Cardiac muscle cell (in vitro differentiated cells and primary cell): ENCODE measurements at regions not wholly inside any gene's neighbourhood (a gene's known extent, or its start where the extent isn't known, plus 50 kb on each side); places are given as distances from the start of the nearest gene placed in this dataset.

ENCODE experiments used
- DNase-seq, 2 donors: peaks; one replicate each; pipeline versions ENCODE4 v3.0.0 to v3.0.0-alpha.2; 2010 to 2017; ENCODE audit warnings: low read depth in 1 of 2, low spot score in 1 of 2
- H3K27ac ChIP-seq: fragments of 200-600 bp; sonication (generic); 2 replicates; pipeline ENCODE4 v1.5.1; 2016
- H3K27me3 ChIP-seq: fragments of 200-600 bp; sonication (generic); 2 replicates; pipeline ENCODE4 v1.6.0; 2016; ENCODE audit warnings: control low read depth
- H3K36me3 ChIP-seq: fragments of 200-600 bp; sonication (generic); 2 replicates; pipeline ENCODE4 v1.5.1; 2016; ENCODE audit warnings: control low read depth
- H3K4me1 ChIP-seq: fragments of 200-600 bp; sonication (generic); 2 replicates; pipeline ENCODE4 v1.8.1; 2017; ENCODE audit warnings: low read depth, mild to moderate bottlenecking, mixed run types
- H3K4me3 ChIP-seq: fragments of 200-600 bp; sonication (generic); 2 replicates; pipeline ENCODE4 v1.5.1; 2016; ENCODE audit warnings: mild to moderate bottlenecking
- H3K9me3 ChIP-seq: fragments of 200-600 bp; sonication (generic); 2 replicates; pipeline ENCODE4 v1.5.1; 2017; ENCODE audit warnings: low read depth, mild to moderate bottlenecking, control low read depth
- CTCF ChIP-seq: IDR thresholded peaks from 2 replicates; pipeline ENCODE4 v1.5.1; 2012; ENCODE audit warnings: low read depth, mild to moderate bottlenecking, low read length

- no peak for TF ChIP-seq CTCF
- H3K27ac ChIP-seq = no peak overlapping the region
- no peaks in the 10 kb centered on the region for H3K4me1 ChIP-seq
- no peak overlapping the region for H3K4me3 ChIP-seq
- H3K36me3 ChIP-seq = no peaks in the 10 kb centered on the region
- no peak for DNase-seq
- H3K9me3 ChIP-seq = no peaks in the 10 kb centered on the region
- H3K27me3 ChIP-seq = no peaks in the 10 kb centered on the region
These were observed 361.9 kb downstream of the KCTD8 start for GRCh38 chr4:44086753-44087152.

GRCh38 chr4:44093390-44093789 is 355.2 kb downstream of the KCTD8 start:
- no peaks in the 10 kb centered on the region for H3K36me3 ChIP-seq
- no peak overlapping the region for H3K27ac ChIP-seq
- no peak for TF ChIP-seq CTCF
- no peaks in the 10 kb centered on the region for H3K27me3 ChIP-seq
- H3K4me1 ChIP-seq = no peaks in the 10 kb centered on the region
- DNase-seq = no peak
- H3K4me3 ChIP-seq = no peak overlapping the region
- H3K9me3 ChIP-seq = no peaks in the 10 kb centered on the region

GRCh38 chr4:44098973-44099372 is 349.6 kb downstream of the KCTD8 start:
- Histone ChIP-seq H3K27me3 (no peaks in the 10 kb centered on the region), H3K4me3 (no peak overlapping the region), H3K27ac (no peak overlapping the region), H3K36me3 (no peaks in the 10 kb centered on the region), H3K4me1 (no peaks in the 10 kb centered on the region), H3K9me3 (no peaks in the 10 kb centered on the region)
- no peak for DNase-seq
- TF ChIP-seq CTCF = no peak

GRCh38 chr4:44100456-44100855 is 348.2 kb downstream of the KCTD8 start:
- TF ChIP-seq CTCF = no peak
- Histone ChIP-seq H3K9me3 (no peaks in the 10 kb centered on the region), H3K4me3 (no peak overlapping the region), H3K4me1 (no peaks in the 10 kb centered on the region), H3K27me3 (no peaks in the 10 kb centered on the region), H3K36me3 (no peaks in the 10 kb centered on the region), H3K27ac (no peak overlapping the region)
- no peak for DNase-seq

GRCh38 chr4:44118971-44119680 is 329.5 kb downstream of the KCTD8 start:
- no peaks in the 10 kb centered on the region for H3K27me3 ChIP-seq
- H3K36me3 ChIP-seq = no peaks in the 10 kb centered on the region
- H3K4me3 ChIP-seq = no peak overlapping the region
- no peaks in the 10 kb centered on the region for H3K4me1 ChIP-seq
- TF ChIP-seq CTCF = no peak
- H3K27ac ChIP-seq = no peak overlapping the region
- DNase-seq = no peak
- H3K9me3 ChIP-seq = no peaks in the 10 kb centered on the region
